ENCODE measurements at regions not wholly inside any gene's neighbourhood (a gene's known extent, or its start where the extent isn't known, plus 50 kb on each side); places are given as distances from the start of the nearest gene placed in this dataset.

DNA sequence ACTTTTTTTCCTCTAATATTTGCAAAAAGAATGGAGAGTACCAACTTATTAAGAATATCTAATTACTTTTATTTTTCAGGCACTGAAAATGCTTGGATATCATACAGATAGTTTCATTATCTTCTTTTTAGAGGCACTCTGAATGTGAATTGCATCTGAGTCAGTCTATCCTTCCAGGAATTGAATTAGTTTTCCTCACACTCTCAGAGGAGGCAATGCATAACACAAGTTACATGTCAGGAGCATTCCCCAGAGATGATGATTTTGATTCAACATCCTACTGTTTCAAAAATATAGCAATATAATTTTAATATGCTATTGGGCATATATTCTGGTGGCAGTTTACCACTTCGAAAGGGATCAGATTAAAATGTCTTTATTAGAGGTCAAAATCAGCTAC lies 1315.4 kb downstream of the PCDH9 start:
- TF ChIP-seq POLR2AphosphoS5 (IDR thresholded peaks at IDR 0.05; ENCODE audit: borderline replicate concordance, low read depth, low read length) (no peak), EZH2 (IDR thresholded peaks at IDR 0.05) (no peak)
